ENCODE measurements at regions not wholly inside any gene's neighbourhood (a gene's known extent, or its start where the extent isn't known, plus 50 kb on each side); places are given as distances from the start of the nearest gene placed in this dataset.

GRCh38 chr7:156543699-156544598, 96.6 kb upstream of the RNF32 start:
- Histone ChIP-seq H3K9me3 (ENCODE audit: low read depth) (no peaks in the 10 kb centered on the region), H3K4me3 (no peak overlapping the region), H3K27ac (no peak overlapping the region), H4K20me1 (ENCODE audit: insufficient read depth, poor library complexity, severe bottlenecking) (no peaks in the 10 kb centered on the region), H3K79me2 (no peaks in the 10 kb centered on the region), H3K27me3 (no peaks in the 10 kb centered on the region), H3K4me1 (ENCODE audit: insufficient read depth) (no peaks in the 10 kb centered on the region), H3K4me2 (no peak overlapping the region), H3K36me3 (replicated peaks; ENCODE audit: insufficient read depth, low read depth) (no peaks in the 10 kb centered on the region), H3K9me2 (replicated peaks; ENCODE audit: insufficient read depth) (no peaks in the 10 kb centered on the region), H2AFZ (no peak overlapping the region)
- TF ChIP-seq EZH2 (IDR thresholded peaks at IDR 0.05; ENCODE audit: borderline replicate concordance) (no peak), CTCF (IDR thresholded peaks at IDR 0.05; ENCODE audit: poor library complexity) (no peak), EZH2phosphoT487 (IDR thresholded peaks at IDR 0.05; ENCODE audit: low read depth, severe bottlenecking, unreplicated experiment) (no peak)
- DNase-seq (ENCODE audit: low spot score) = no peak
- WGBS (ENCODE audit: low lambda C conversion rate, missing lambda C conversion rate) = 89% methylated on average over 33 of the region's 33 CpGs

- Histone ChIP-seq H3K4me3 (no peak overlapping the region), H3K9me2 (replicated peaks; ENCODE audit: insufficient read depth) (no peaks in the 10 kb centered on the region), H3K9me3 (ENCODE audit: low read depth) (no peaks in the 10 kb centered on the region), H3K36me3 (replicated peaks; ENCODE audit: insufficient read depth, low read depth) (no peaks in the 10 kb centered on the region), H4K20me1 (ENCODE audit: insufficient read depth, poor library complexity, severe bottlenecking) (no peaks in the 10 kb centered on the region), H3K4me1 (ENCODE audit: insufficient read depth) (no peaks in the 10 kb centered on the region), H2AFZ (no peak overlapping the region), H3K27ac (no peak overlapping the region), H3K27me3 (no peaks in the 10 kb centered on the region), H3K4me2 (no peak overlapping the region), H3K79me2 (no peaks in the 10 kb centered on the region)
- no peak for TF ChIP-seq CTCF (IDR thresholded peaks at IDR 0.05; ENCODE audit: poor library complexity)
- TF ChIP-seq EZH2phosphoT487 (IDR thresholded peaks at IDR 0.05; ENCODE audit: low read depth, severe bottlenecking, unreplicated experiment) = no peak
- no peak for TF ChIP-seq EZH2 (IDR thresholded peaks at IDR 0.05; ENCODE audit: borderline replicate concordance)
- DNase-seq (ENCODE audit: low spot score) = no peak
- 93% methylated on average over 7 of the region's 7 CpGs for WGBS (ENCODE audit: low lambda C conversion rate, missing lambda C conversion rate)
These were observed 99.9 kb upstream of the RNF32 start for GRCh38 chr7:156540619-156541165.

- Histone ChIP-seq H3K27ac (no peak overlapping the region), H3K36me3 (replicated peaks; ENCODE audit: insufficient read depth, low read depth) (no peaks in the 10 kb centered on the region), H3K79me2 (no peaks in the 10 kb centered on the region), H3K4me3 (no peak overlapping the region), H3K9me2 (replicated peaks; ENCODE audit: insufficient read depth) (no peaks in the 10 kb centered on the region), H3K4me2 (no peak overlapping the region), H4K20me1 (ENCODE audit: insufficient read depth, poor library complexity, severe bottlenecking) (no peaks in the 10 kb centered on the region), H3K4me1 (ENCODE audit: insufficient read depth) (no peaks in the 10 kb centered on the region), H3K9me3 (ENCODE audit: low read depth) (no peaks in the 10 kb centered on the region), H3K27me3 (no peaks in the 10 kb centered on the region), H2AFZ (no peak overlapping the region)
- TF ChIP-seq EZH2phosphoT487 (IDR thresholded peaks at IDR 0.05; ENCODE audit: low read depth, severe bottlenecking, unreplicated experiment) (no peak), CTCF (IDR thresholded peaks at IDR 0.05; ENCODE audit: poor library complexity) (no peak), EZH2 (IDR thresholded peaks at IDR 0.05; ENCODE audit: borderline replicate concordance) (no peak)
- 74% methylated on average over 12 of the region's 12 CpGs for WGBS (ENCODE audit: low lambda C conversion rate, missing lambda C conversion rate)
- DNase-seq (ENCODE audit: low spot score) = no peak
These were observed 100.6 kb upstream of the RNF32 start for GRCh38 chr7:156539999-156540398.

All from hepatocyte (in vitro differentiated cells).